GM19452 (cell line): ENCODE measurements at regions not wholly inside any gene's neighbourhood (a gene's known extent, or its start where the extent isn't known, plus 50 kb on each side); places are given as distances from the start of the nearest gene placed in this dataset.
"Not testable (repeated sequence)": the region's sequence is repeated elsewhere in the genome, so short reads cannot be mapped to it uniquely, and the experiment has no call there.

ENCODE experiments used
- ATAC-seq: cut with Tn5 transposase; IDR thresholded peaks from one replicate; pipeline ENCODE4 v1.9.1; 2021; ENCODE audit not compliant: unreplicated experiment

DNA sequence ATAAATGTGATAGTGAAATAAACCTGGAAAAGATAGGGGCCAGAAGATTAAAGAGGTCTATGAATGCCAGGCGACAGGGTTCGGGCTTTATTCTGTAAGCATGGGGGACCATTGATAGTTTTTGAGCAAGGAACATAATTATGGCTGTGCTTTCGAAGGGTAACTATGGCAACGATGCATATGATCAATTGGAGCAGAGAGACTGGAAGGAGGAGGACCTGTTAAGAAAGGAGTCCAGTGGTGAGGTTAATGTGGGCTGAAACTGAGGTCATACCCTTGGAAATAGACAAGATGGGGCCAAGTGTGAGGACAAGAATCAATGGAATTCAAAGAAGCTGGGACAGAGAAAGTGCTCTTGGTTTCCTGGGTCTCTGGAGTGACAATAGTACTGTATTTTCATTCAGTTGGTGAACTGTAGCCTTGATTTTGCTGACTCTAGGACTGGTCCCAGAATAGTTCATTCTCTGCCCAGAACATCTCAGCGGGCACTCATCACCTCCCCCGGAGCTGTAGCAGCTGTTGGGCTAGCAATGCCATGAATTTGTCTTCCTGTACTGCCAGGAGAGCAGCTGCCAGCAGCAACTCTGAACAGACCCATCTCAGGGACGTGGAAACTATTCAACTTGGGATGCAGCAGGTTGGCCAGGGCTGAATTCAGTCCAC, 108.4 kb downstream of the SRGAP2 start:
- not testable (repeated sequence) for ATAC-seq

DNA sequence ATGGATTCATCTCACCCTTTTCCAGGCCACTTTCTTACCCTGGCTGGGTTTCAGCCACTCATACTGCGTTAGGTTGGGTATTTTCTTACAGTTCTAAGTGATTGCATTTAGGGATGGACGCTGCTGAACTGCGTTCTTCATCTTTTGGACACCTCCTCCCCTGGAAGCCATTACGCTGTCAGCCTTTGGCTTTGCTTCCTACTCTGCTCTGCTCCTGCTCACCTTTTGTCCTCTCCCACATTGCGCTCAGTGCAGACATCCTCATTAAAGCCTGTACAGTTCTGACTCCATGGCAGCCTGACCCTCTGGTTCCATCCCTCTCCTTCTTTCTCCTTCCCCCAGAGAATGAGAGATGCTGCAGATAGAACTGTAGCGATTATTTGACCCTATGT, 108.9 kb downstream of the SRGAP2 start:
- not testable (repeated sequence) for ATAC-seq

DNA sequence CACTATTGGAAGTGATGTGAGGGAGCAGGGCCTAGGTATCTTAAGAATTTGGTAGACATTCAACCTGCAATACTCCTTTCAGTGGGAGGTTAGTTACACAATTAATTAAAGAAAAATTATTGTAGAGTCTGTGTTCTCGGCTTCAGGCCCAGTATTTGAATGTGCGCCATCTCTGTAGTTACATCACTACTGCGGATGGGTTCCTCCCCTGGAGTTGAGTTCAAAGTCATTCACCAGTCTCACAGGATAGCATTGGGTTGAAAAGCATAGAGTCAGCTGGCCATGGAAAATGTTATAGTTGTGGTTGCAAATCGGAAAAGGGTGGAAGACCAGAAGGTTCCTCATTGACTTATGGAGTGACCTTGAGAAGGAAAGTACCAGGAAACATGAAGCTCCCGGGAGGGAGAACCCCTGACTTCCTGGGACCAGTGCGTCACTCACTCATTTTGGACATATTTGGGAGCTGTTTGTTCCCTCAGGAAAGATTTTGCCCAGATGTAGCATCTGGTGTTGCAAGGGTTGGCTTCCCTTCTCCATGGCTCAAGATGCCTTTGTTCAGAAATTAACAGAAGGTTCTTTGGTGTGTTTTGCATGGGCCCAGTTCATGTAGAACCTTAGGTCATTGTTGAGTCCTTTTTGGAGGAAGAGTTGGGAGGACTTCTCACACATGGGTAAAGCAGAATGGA, 111.8 kb downstream of the SRGAP2 start:
- not testable (repeated sequence) for ATAC-seq

DNA sequence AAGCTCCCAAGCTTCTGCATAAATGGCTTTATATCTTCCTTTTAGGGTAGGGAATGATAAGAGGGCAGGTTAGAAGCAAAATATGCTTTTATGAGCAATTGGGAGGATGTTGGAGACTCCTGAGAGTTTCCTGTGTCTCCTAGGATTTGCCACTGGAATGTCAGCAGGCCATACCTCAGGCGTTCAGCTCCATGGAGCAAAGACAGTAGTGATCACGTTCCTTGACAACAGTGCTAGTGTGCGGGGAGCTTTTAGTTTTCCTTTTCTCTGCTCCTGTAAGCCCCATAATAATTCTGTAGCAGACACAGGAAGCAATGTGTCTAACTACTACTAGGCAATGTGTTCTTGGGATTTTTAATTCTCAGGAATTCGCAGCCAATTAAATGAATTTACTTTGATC, 113.6 kb downstream of the SRGAP2 start:
- ATAC-seq = not testable (repeated sequence)

GRCh38 chr1:206317878-206318514, 114.7 kb downstream of the SRGAP2 start:
- ATAC-seq = not testable (repeated sequence)

GRCh38 chr1:206320227-206320626, 116.9 kb downstream of the SRGAP2 start:
- not testable (repeated sequence) for ATAC-seq

DNA sequence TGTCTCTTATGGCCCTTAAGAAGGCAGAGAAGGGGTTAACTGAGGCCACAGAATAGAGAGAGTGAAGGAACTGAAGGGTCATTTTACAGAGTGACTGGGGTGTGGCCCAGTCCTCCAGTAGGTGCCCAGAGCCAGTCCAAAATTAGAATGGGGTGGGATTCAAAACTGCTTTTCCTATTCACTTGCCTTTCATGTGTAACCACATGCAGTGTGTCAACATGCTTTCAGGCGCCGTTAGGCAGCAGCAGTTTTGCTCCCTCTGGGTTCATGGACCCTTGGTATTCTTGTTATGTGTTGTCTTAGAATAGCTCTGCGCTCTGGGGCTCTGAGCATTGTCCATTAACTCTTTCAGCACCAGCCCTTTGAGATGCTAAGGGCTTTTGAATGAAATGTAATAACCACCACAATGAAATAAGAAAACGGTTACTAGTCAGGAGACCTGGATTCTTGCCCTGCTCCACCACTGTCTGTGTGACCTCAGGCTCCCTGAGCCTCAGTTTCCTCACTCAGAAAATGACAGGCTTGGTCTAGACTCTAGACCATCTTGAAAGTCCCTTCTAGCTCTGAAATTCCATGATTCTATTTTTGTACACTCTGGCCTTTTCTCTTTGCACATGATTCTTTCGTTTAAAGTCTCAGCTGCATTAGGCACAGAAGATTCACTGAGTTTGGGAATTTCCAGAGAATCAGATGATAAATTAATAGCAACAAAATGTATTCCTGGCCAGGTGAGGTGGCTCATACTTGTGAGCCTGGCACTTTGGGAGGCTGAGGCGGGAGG, 123.0 kb downstream of the SRGAP2 start:
- not testable (repeated sequence) for ATAC-seq

GRCh38 chr1:206331597-206331996, 128.3 kb downstream of the SRGAP2 start:
- ATAC-seq = not testable (repeated sequence)

DNA sequence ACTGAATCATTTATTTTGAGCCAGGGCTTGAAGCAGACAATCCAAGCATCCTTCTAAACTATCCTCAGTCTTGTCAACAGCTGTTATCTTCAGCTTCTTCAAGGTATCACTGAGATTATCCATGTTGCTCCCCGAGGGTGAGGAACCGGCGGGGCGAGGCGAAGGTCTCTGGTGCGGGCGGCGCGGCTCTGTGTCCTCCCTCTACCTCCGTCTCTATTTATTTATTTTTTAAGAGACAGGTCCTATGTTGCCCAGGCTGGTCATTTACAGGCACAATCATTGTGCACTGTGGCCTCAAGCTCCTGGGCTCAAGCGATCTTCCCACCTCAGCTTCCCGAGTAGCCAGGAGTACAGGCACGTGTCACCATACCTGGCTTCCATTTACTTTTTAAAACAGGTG, 130.0 kb downstream of the SRGAP2 start:
- ATAC-seq = not testable (repeated sequence)

DNA sequence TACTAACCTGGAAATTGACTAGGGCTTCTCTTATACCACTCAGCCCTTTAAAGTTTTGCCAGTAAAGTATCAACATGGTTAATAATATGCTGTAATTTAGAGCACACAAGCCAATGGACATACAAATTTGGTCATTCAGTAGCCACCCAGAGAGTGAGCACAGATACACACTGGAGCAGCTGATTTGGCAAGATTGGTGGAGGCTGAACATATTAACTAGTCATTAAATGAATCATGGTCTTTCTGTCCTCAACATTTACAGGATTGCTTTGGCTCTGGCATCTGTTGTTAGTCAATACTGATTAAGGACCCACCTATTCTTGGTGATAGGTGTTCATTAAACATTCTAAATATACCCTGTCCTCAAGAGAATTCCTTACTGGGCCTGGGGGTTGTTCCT, 130.6 kb downstream of the SRGAP2 start:
- ATAC-seq = not testable (repeated sequence)

GRCh38 chr1:206334481-206334880, 131.1 kb downstream of the SRGAP2 start:
- not testable (repeated sequence) for ATAC-seq

DNA sequence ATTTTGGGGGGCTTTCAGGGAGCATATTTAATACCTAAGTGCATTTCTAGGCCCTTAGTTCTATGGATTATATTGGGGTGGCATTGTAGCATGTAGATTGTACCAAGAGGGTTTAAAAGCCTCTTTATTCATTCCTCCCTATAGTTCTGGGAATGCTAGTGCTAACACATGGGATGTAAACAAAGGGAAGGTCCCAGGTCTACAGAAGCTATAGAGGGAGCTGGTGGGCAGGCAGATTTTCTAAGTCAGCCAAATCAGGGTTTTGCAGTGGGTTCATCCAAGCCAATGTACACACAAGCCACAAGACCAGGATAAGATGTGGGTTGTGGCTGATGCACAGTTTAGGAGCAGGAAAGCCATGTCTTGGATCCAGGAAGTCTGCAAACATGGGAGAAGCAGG, 131.8 kb downstream of the SRGAP2 start:
- not testable (repeated sequence) for ATAC-seq

DNA sequence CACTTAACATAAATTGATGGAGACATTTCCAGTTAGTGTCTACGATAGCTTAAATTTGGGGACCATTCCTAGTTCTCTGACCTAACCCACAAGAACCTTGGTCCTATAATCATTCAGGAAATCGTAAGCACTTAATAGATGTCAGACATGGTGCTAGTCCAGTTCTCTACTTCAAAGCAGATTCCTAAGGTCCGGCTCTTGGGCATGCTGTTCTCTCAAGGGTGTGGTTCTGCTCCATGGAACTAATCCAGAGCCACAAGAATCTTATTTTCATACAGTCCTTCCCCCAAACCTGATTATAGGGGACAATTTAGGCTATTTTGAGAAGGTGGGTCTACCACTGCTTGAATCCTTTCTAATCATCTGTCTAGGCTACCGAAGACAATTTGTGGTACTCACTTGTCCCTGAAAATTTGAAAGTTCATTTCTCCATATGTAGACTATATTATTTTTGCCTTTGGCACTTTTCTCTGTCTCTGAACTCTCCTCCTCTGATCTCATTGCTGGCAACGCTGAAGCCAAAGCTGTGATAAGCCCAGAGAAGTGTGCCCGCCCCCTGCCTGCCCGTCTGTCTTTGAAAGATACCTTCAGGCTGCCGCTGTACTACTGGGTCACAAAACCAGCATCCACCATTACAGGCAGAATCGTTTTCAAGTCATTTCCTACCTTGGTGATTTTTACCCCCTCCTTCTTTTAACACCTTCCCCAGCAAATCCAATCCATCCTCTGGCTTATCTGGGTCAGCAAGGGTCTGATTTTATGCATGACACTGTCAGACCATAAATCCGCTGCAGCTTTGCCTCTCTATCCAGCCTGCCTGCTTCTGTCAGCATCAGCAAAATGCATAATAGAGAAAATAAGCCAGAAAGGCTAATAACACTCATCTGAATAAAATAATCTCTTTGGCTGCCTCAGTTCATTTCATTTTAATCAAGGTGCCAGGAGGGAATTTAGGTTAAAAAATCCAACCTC, 132.8 kb downstream of the SRGAP2 start:
- ATAC-seq = not testable (repeated sequence)

DNA sequence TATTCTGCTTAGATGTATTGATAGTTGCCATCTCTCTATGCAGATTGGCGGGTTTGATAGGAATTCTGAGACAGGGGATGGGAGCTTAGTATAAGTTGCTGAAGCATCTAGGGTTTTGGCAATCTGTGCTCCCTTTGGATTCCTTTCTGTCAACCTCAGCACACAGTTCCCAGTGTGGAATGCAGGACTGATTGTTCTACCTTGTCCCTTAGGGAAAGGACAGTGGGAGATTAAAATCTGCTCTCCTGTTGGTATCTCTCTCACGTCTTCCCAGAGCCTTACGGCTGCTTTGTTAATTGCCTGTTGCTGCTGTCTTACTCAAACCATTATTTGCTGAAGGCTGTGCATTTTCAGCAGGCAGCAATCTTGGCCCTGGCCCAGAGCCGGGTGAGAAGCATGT, 133.3 kb upstream of the IKBKE start:
- not testable (repeated sequence) for ATAC-seq

GRCh38 chr1:206350493-206351275, 119.6 kb upstream of the IKBKE start:
- not testable (repeated sequence) for ATAC-seq

DNA sequence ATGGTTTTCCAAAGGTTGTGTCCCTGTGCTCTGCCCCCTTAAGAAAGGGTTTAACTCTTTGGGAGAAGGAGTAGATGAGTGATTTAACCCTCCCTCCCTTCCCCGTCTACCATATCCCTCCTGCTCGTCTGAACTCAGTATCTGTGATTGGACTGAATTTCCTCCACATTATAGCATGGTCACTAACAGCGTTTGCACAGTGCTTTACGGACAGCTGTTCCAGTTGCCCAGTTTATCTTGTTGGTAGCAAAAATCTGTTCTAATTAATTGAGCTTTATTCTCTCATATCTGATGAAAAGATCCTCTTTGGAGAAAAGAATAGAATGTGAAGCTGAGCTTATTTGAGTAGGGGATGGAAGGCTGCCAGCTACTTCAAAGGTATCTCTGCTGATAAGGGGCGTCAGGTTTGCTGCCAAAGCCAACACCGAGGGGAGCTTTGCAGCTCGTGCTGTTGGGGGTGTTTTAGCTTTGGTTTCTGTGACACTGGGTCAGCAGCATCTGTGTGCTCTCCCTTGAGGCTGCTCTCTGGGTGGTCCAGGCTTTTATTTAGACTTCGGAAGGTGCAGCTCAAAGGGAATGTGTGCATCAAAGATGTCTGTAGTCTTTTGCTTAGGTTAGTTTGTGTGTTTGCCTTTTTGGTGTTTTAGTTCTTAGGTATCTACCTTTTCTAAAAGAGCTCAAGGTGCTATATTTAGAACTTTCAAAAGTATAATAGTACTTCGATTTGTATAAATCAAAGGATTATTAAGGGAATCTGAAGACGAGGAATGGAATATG, 118.8 kb upstream of the IKBKE start:
- ATAC-seq = not testable (repeated sequence)

DNA sequence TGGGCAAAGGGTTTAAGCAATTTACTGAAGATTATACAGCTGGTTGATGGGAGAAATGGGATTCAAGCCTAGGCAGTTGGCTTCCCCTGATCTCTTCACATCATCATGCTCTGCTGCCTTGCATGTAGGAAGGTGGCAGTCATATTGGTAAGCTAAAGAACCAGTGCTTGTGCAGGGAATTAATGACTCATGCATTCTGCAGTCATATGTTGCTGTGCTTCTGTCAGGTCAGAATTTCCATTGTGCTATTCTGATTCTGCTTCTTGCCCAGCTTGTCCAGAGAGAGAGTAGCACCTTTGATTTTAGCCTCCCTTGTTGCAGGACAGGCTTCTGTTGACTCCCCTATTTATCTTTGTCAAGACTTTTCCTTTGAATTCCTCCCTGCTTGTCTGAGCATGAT, 114.0 kb upstream of the IKBKE start:
- not testable (repeated sequence) for ATAC-seq

GRCh38 chr1:206357962-206358361, 112.3 kb upstream of the IKBKE start:
- not testable (repeated sequence) for ATAC-seq
